Transverse colon (tissue), 4 donors: ENCODE measurements at regions not wholly inside any gene's neighbourhood (a gene's known extent, or its start where the extent isn't known, plus 50 kb on each side); places are given as distances from the start of the nearest gene placed in this dataset.

Experiments
- EP300 ChIP-seq: sonication (generic); formaldehyde crosslinking; IDR thresholded peaks from one replicate; pipeline ENCODE4 v1.6.1; 2017; ENCODE audit warnings: antibody characterized with exemption, low read depth
- POLR2A ChIP-seq: fragments of 450-650 bp; IDR thresholded peaks from one replicate; pipeline ENCODE4 v1.6.1; 2016; ENCODE audit warnings: antibody characterized with exemption, mild to moderate bottlenecking, moderate library complexity
- POLR2AphosphoS5 ChIP-seq, 3 donors: sonication (generic); formaldehyde crosslinking; IDR thresholded peaks; one replicate each; pipeline ENCODE4 v1.6.1; 2016; ENCODE audit warnings: antibody characterized with exemption in 3 of 3
- TF ChIP-seq, protein P1 (sequence below), 5 experiments: fragments of 200-600 bp in 3 of 5; fragments of 450-650 bp in 2 of 5; sonication (generic) in 3 of 5; IDR thresholded peaks; 1 replicate in 2 of 5; 2 replicates in 3 of 5; pipeline ENCODE4 v1.5.1; 2016 to 2017; ENCODE audit warnings: antibody characterized with exemption in 5 of 5, inconsistent platforms in 3 of 5, mild to moderate bottlenecking in 2 of 5, moderate library complexity in 1 of 5

GRCh38 chr18:2138552-2138951, 432.8 kb downstream of the METTL4 start:
- TF ChIP-seq, protein P1, sequence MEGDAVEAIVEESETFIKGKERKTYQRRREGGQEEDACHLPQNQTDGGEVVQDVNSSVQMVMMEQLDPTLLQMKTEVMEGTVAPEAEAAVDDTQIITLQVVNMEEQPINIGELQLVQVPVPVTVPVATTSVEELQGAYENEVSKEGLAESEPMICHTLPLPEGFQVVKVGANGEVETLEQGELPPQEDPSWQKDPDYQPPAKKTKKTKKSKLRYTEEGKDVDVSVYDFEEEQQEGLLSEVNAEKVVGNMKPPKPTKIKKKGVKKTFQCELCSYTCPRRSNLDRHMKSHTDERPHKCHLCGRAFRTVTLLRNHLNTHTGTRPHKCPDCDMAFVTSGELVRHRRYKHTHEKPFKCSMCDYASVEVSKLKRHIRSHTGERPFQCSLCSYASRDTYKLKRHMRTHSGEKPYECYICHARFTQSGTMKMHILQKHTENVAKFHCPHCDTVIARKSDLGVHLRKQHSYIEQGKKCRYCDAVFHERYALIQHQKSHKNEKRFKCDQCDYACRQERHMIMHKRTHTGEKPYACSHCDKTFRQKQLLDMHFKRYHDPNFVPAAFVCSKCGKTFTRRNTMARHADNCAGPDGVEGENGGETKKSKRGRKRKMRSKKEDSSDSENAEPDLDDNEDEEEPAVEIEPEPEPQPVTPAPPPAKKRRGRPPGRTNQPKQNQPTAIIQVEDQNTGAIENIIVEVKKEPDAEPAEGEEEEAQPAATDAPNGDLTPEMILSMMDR (IDR thresholded peaks at IDR 0.05), result no peak
- TF ChIP-seq EP300, result no peak
- TF ChIP-seq POLR2AphosphoS5 (IDR thresholded peaks at IDR 0.05), result no peak
- no peak for TF ChIP-seq POLR2A
